SH-SY5Y (cell line): ENCODE measurements at regions not wholly inside any gene's neighbourhood (a gene's known extent, or its start where the extent isn't known, plus 50 kb on each side); places are given as distances from the start of the nearest gene placed in this dataset.
A peak's percentile ranks its signal among the peaks of the same experiment; 100 is the strongest.

Experiments
- GATA2 ChIP-seq: IDR thresholded peaks from 2 replicates; pipeline ENCODE4 v1.6.1; 2011; ENCODE audit warnings: mild to moderate bottlenecking, low read depth, low read length
- GATA3 ChIP-seq: IDR thresholded peaks from 2 replicates; pipeline ENCODE4 v1.6.1; 2011; ENCODE audit warnings: low read depth, mild to moderate bottlenecking, low read length, moderate library complexity

- TF ChIP-seq GATA3 (no peak), GATA2 (no peak)
Measured at GRCh38 chr2:193561054-193561453, 1366.3 kb upstream of the TMEFF2 start.

- TF ChIP-seq GATA2 (no peak), GATA3 (no peak)
Measured at GRCh38 chr2:193556766-193557470, 1362.2 kb upstream of the TMEFF2 start.

- TF ChIP-seq GATA3 (no peak), GATA2 (no peak)
Measured at GRCh38 chr2:193549661-193550060, 1354.9 kb upstream of the TMEFF2 start.

GRCh38 chr2:193542762-193543161, 1348.0 kb upstream of the TMEFF2 start:
- TF ChIP-seq GATA3: no peak
- 0 out of 2 replicates have a peak, but pooled peaks have one; percentile 19 for TF ChIP-seq GATA2

GRCh38 chr2:193539188-193539587, 1344.5 kb upstream of the TMEFF2 start:
- no peak for TF ChIP-seq GATA2
- TF ChIP-seq GATA3: no peak

- TF ChIP-seq GATA3 (no peak), GATA2 (no peak)
Measured at GRCh38 chr2:193538061-193538460, 1343.3 kb upstream of the TMEFF2 start.

GRCh38 chr2:193537531-193537930, 1342.8 kb upstream of the TMEFF2 start:
- TF ChIP-seq GATA2: no peak
- TF ChIP-seq GATA3: no peak

- TF ChIP-seq GATA3 (no peak), GATA2 (no peak)
Measured at GRCh38 chr2:193528458-193528857, 1333.7 kb upstream of the TMEFF2 start.

- no peak for TF ChIP-seq GATA2
- no peak for TF ChIP-seq GATA3
Measured at GRCh38 chr2:193527146-193527545, 1332.4 kb upstream of the TMEFF2 start.

GRCh38 chr2:193523662-193524061, 1328.9 kb upstream of the TMEFF2 start:
- TF ChIP-seq GATA3 (no peak), GATA2 (no peak)

GRCh38 chr2:193521523-193521922, 1326.8 kb upstream of the TMEFF2 start:
- TF ChIP-seq GATA3 (no peak), GATA2 (no peak)

GRCh38 chr2:193520709-193521458, 1326.2 kb upstream of the TMEFF2 start:
- TF ChIP-seq GATA2 (no peak), GATA3 (no peak)

- TF ChIP-seq GATA3 (no peak), GATA2 (no peak)
Measured at GRCh38 chr2:193518041-193518817, 1323.5 kb upstream of the TMEFF2 start.

- no peak for TF ChIP-seq GATA3
- no peak for TF ChIP-seq GATA2
Measured at GRCh38 chr2:193517615-193518014, 1322.9 kb upstream of the TMEFF2 start.

GRCh38 chr2:193506035-193506434, 1311.3 kb upstream of the TMEFF2 start:
- no peak for TF ChIP-seq GATA2
- TF ChIP-seq GATA3: no peak
